ENCODE measurements at regions not wholly inside any gene's neighbourhood (a gene's known extent, or its start where the extent isn't known, plus 50 kb on each side); places are given as distances from the start of the nearest gene placed in this dataset.
"Not testable (repeated sequence)": the region's sequence is repeated elsewhere in the genome, so short reads cannot be mapped to it uniquely, and the experiment has no call there.

DNA sequence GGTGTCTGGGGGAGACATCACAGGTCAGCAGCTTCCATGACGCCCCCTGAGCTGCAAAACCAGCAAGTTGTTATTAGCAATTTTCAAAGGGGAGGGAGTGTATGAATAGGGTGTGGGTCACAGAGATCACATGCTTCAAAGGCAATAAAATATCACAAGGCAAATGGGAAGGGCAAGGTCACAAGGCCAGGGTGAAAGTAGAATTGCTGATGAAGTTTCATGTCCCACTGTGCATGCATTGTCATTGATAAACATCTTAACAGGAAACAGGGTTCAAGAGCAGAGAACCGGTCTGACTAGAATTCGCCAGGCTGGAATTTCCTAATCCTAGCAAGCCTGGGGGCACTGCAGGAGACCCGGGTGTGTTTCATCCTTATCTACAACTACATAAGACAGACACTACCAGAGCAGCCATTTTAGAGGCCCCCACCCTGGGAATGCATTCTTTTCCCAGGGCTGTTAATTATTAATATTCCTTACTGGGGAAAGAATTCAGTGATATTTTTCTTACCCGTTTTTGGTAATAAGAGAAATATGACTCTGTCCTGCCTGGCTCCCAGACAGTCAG lies 494.2 kb upstream of the POM121L12 start:
- Histone ChIP-seq H3K27ac (ENCODE audit: low read depth, low read length) (peak overlapping the region; percentile 59), H3K9me3 (ENCODE audit: control insufficient read depth, insufficient read depth, low read length) (peaks cover 16% of the 10 kb centered on the region)
- not testable (repeated sequence) for H3K36me3 ChIP-seq (ENCODE audit: control insufficient read depth, insufficient read depth, low read length); H3K9ac ChIP-seq (ENCODE audit: low read depth, low read length); H3K27me3 ChIP-seq (ENCODE audit: control insufficient read depth, insufficient read depth, low read length); H3K4me3 ChIP-seq (ENCODE audit: low read depth, low read length); H3K4me1 ChIP-seq (ENCODE audit: control insufficient read depth, insufficient read depth, low read length)

DNA sequence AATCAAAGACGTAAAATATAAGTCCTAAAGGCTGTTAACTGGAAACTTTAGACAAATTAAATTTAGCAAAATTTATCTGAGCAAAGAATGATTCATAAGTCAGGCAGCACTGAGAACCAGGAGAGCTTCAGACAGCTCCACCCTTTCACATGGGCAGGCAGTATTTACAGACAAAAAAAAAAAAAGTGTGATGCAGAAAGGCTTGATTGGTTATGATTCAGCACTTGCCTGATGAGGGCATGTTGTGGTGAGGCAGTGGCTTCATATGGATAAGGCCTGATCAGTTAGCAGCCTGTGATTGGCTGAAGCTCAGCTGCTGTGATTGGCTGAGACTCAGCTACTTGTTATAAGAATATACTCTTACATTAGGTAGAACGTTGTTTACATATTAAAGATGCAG lies 495.4 kb upstream of the POM121L12 start:
- H3K9ac ChIP-seq (ENCODE audit: low read depth, low read length) = no peak overlapping the region
- H3K9me3 ChIP-seq (ENCODE audit: control insufficient read depth, insufficient read depth, low read length) = peaks cover 16% of the 10 kb centered on the region
- no peaks in the 10 kb centered on the region for H3K27me3 ChIP-seq (ENCODE audit: control insufficient read depth, insufficient read depth, low read length)
- H3K4me1 ChIP-seq (ENCODE audit: control insufficient read depth, insufficient read depth, low read length) = peaks cover 6% of the 10 kb centered on the region
- H3K36me3 ChIP-seq (ENCODE audit: control insufficient read depth, insufficient read depth, low read length) = 0 out of 2 replicates have a peak, but pooled peaks cover 2% of the 10 kb centered on the region
- no peak overlapping the region for H3K27ac ChIP-seq (ENCODE audit: low read depth, low read length)
- no peak overlapping the region; the same call in 1 of the 2 replicates for H3K4me3 ChIP-seq (ENCODE audit: low read depth, low read length)

DNA sequence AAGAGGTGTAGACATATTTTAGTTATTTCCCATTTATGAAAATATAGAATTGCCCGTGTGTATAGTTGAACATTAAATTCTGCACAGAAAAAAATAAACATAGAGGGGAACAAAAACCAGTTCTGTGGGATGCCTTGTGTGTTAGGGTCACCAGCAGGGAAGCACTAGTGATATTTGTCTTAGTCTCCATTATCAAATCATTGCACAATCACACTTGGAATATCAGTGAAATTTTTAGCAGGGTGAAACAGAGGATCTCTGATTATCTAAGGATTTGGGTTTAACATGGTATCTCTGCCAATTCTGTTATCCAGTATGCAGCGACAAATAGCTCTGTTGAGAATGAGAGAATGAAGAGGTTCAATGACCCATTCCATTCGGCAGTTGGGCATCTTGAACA lies 496.0 kb upstream of the POM121L12 start:
- 0 out of 2 replicates have a peak, but pooled peaks cover 2% of the 10 kb centered on the region for H3K36me3 ChIP-seq (ENCODE audit: control insufficient read depth, insufficient read depth, low read length)
- peaks cover 16% of the 10 kb centered on the region for H3K9me3 ChIP-seq (ENCODE audit: control insufficient read depth, insufficient read depth, low read length)
- no peaks in the 10 kb centered on the region for H3K27me3 ChIP-seq (ENCODE audit: control insufficient read depth, insufficient read depth, low read length)
- H3K4me1 ChIP-seq (ENCODE audit: control insufficient read depth, insufficient read depth, low read length) = peaks cover 6% of the 10 kb centered on the region
- no peak overlapping the region for H3K4me3 ChIP-seq (ENCODE audit: low read depth, low read length)
- no peak overlapping the region for H3K9ac ChIP-seq (ENCODE audit: low read depth, low read length)
- H3K27ac ChIP-seq (ENCODE audit: low read depth, low read length) = no peak overlapping the region

DNA sequence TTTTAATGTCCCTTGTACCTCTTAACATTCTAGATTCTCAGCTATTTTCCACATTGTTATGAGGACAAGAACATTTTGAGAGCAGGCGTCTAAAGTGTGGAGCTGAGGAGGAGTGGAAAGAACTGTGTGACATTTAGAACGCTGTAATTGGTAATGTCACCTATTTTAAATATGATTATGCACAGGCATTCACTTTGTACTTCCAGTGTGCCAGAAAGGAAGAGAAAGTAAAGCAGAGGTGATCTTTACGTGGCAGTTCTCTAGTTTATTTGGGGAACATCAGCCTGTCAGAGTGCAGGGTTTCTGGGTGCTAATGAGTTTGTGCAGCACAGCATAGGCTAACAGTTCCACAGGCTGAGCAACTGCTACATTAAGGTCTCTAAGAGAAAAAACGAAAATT lies 498.4 kb upstream of the POM121L12 start:
- no peak overlapping the region for H3K27ac ChIP-seq (ENCODE audit: low read depth, low read length)
- H3K9me3 ChIP-seq (ENCODE audit: control insufficient read depth, insufficient read depth, low read length) = peaks cover 21% of the 10 kb centered on the region

DNA sequence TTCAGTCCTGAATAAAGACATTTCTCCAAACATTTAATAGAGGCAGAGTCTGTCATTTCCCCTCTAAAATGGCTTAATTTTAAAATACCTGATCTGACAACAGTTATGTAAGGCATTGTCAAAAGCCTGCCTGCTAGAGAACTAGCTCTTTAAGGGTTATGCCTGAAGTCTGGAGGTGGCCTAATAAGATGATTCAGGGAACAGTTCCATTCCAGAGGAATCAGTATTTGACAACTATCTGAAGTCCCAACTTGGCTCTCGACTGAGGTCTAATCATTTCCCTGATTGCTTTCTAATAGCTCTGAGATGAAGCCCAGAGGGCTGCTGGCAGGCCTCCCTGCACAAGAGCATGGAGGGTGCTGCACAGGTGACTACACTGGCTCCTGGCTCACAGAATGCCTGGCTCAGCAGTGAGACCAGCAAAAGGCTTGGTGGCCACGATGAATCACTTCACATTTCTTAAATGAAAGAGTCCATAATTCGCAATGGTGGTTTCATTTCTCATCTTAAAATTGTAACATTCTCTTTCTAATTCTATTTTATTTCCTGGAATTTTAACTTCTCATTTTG lies 509.6 kb upstream of the POM121L12 start:
- Histone ChIP-seq H3K4me1 (ENCODE audit: control insufficient read depth, insufficient read depth, low read length) (no peaks in the 10 kb centered on the region), H3K9me3 (ENCODE audit: control insufficient read depth, insufficient read depth, low read length) (no peaks in the 10 kb centered on the region), H3K36me3 (ENCODE audit: control insufficient read depth, insufficient read depth, low read length) (no peaks in the 10 kb centered on the region), H3K4me3 (ENCODE audit: low read depth, low read length) (no peak overlapping the region), H3K9ac (ENCODE audit: low read depth, low read length) (no peak overlapping the region), H3K27ac (ENCODE audit: low read depth, low read length) (no peak overlapping the region), H3K27me3 (ENCODE audit: control insufficient read depth, insufficient read depth, low read length) (no peaks in the 10 kb centered on the region)

More for the DNA sequence above, 498.4 kb upstream of the POM121L12 start:
- Histone ChIP-seq H3K4me3 (ENCODE audit: low read depth, low read length) (no peak overlapping the region), H3K36me3 (ENCODE audit: control insufficient read depth, insufficient read depth, low read length) (0 out of 2 replicates have a peak, but pooled peaks cover under 1% of the 10 kb centered on the region), H3K9ac (ENCODE audit: low read depth, low read length) (no peak overlapping the region), H3K4me1 (ENCODE audit: control insufficient read depth, insufficient read depth, low read length) (peaks cover 6% of the 10 kb centered on the region), H3K27me3 (ENCODE audit: control insufficient read depth, insufficient read depth, low read length) (no peaks in the 10 kb centered on the region)

DNA sequence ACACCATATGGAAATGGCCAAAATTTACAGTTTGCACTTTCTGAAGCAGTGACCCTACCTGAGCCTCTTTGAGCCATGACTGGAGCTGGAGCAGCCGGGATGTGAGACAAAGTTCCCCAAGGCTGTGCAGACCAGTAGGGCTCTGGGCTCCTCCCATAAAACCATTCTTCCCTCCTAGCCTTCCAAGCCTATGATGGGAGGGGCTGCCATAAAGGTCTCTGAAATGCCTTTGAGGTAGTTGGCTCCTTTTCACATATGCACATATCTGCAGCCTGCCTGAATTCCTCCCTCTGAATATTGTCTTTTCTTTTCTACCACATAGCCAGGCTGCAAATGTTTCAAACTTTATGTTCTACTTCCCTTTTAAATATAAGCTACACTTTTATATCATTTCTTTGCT lies 516.6 kb upstream of the POM121L12 start:
- no peaks in the 10 kb centered on the region for H3K27me3 ChIP-seq (ENCODE audit: control insufficient read depth, insufficient read depth, low read length)
- no peak overlapping the region for H3K27ac ChIP-seq (ENCODE audit: low read depth, low read length)
- no peaks in the 10 kb centered on the region for H3K4me1 ChIP-seq (ENCODE audit: control insufficient read depth, insufficient read depth, low read length)
- no peak overlapping the region for H3K4me3 ChIP-seq (ENCODE audit: low read depth, low read length)
- no peaks in the 10 kb centered on the region for H3K9me3 ChIP-seq (ENCODE audit: control insufficient read depth, insufficient read depth, low read length)
- no peak overlapping the region for H3K9ac ChIP-seq (ENCODE audit: low read depth, low read length)
- H3K36me3 ChIP-seq (ENCODE audit: control insufficient read depth, insufficient read depth, low read length) = no peaks in the 10 kb centered on the region

DNA sequence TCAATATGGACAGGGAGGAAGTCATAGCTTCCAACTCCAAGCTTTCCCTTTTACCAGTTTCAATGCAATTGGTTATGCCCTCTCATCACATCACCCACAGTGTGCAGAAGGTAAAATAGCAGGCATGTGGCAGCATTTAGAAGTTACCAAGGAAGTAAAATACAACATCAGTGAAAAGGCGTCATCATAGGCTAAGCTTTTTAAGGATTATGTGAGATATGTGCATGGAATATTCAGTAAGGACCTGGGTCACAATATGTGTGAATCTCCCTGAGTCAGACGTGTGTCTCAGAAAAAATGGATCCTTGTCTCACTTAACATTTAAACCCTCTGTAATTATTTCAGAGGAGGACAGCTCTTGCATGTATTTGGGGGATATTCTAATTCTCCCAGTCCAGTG lies 522.8 kb upstream of the POM121L12 start:
- Histone ChIP-seq H3K9me3 (ENCODE audit: control insufficient read depth, insufficient read depth, low read length) (no peaks in the 10 kb centered on the region), H3K27me3 (ENCODE audit: control insufficient read depth, insufficient read depth, low read length) (no peaks in the 10 kb centered on the region), H3K27ac (ENCODE audit: low read depth, low read length) (no peak overlapping the region), H3K4me1 (ENCODE audit: control insufficient read depth, insufficient read depth, low read length) (no peaks in the 10 kb centered on the region), H3K4me3 (ENCODE audit: low read depth, low read length) (no peak overlapping the region), H3K9ac (ENCODE audit: low read depth, low read length) (no peak overlapping the region), H3K36me3 (ENCODE audit: control insufficient read depth, insufficient read depth, low read length) (no peaks in the 10 kb centered on the region)

DNA sequence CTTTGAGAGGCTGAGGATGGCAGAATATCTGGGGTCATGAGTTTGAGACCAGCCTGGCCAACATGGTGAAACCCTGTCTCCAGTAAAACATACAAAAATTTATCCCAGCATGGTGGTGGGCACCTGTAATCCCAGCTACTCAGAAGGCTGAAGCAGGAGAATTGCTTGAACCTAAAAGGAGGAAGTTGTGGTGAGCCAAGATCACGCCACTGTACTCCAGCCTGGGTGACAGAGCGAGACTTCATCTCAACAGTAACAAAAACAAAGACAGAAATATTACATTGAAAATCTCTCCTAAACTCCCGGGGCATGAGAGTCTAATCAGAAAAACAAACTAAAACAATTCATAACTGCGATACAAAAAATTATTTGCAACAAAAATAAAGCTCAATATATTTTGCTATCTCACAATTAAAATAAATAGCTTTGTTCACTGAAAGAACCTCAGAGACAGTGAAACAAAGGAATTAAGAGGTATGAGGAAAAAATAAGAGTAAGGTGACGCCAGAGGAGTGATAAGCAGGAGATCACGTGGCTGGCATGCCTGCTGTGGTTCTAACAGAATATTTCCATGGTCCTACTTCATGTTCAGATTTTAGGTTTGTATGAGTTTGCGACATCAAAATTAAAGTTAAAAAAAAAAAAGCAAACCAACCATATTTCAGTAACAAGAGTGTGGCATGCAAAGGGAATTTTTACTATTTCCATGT lies 527.7 kb upstream of the POM121L12 start:
- no peak overlapping the region for H3K9ac ChIP-seq (ENCODE audit: low read depth, low read length)
- no peaks in the 10 kb centered on the region for H3K9me3 ChIP-seq (ENCODE audit: control insufficient read depth, insufficient read depth, low read length)
- no peaks in the 10 kb centered on the region for H3K27me3 ChIP-seq (ENCODE audit: control insufficient read depth, insufficient read depth, low read length)
- H3K27ac ChIP-seq (ENCODE audit: low read depth, low read length) = no peak overlapping the region
- no peaks in the 10 kb centered on the region for H3K36me3 ChIP-seq (ENCODE audit: control insufficient read depth, insufficient read depth, low read length)
- H3K4me3 ChIP-seq (ENCODE audit: low read depth, low read length) = no peak overlapping the region
- no peaks in the 10 kb centered on the region for H3K4me1 ChIP-seq (ENCODE audit: control insufficient read depth, insufficient read depth, low read length)

DNA sequence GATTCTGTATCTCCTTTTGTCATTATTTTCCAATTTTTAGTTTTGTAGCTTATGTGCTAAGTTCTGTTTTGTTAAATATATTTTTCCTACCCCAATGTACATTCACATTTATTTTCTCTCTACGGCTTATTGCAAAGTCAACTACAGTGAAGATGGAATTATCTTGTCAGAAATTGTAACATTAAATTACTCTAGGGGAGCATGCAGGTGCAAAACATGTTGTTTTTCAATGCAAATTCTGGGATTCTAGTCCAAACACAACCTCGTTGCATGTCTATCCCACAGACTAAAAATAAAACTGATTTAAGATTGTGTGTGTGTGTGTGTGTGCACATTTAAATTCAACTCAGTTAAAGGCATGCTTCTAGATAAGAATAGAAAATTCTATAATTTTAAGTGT lies 529.1 kb upstream of the POM121L12 start:
- Histone ChIP-seq H3K27ac (ENCODE audit: low read depth, low read length) (no peak overlapping the region), H3K9me3 (ENCODE audit: control insufficient read depth, insufficient read depth, low read length) (no peaks in the 10 kb centered on the region), H3K4me3 (ENCODE audit: low read depth, low read length) (no peak overlapping the region), H3K27me3 (ENCODE audit: control insufficient read depth, insufficient read depth, low read length) (no peaks in the 10 kb centered on the region), H3K4me1 (ENCODE audit: control insufficient read depth, insufficient read depth, low read length) (no peaks in the 10 kb centered on the region), H3K9ac (ENCODE audit: low read depth, low read length) (no peak overlapping the region), H3K36me3 (ENCODE audit: control insufficient read depth, insufficient read depth, low read length) (no peaks in the 10 kb centered on the region)

DNA sequence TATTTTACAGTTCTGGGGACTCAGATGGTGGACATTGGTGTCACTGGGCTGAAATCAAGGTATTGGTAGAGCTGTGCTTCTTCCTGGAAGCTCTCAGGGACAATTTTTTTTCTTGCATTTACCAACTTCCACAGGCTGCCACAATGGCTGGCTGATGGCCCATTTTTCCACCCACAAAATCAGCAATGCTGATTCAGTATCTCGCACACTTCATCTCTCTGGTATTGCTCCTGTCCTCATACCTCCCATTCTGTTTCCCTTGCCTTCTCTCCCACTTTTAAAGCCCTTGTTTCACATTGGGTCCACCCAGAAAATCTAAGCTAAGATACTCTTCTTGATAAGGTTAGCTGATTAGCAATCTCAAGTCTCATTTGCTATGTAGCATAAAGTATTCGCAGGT lies 530.9 kb upstream of the POM121L12 start:
- Histone ChIP-seq H3K9me3 (ENCODE audit: control insufficient read depth, insufficient read depth, low read length) (no peaks in the 10 kb centered on the region), H3K4me3 (ENCODE audit: low read depth, low read length) (no peak overlapping the region), H3K27ac (ENCODE audit: low read depth, low read length) (no peak overlapping the region), H3K27me3 (ENCODE audit: control insufficient read depth, insufficient read depth, low read length) (no peaks in the 10 kb centered on the region), H3K9ac (ENCODE audit: low read depth, low read length) (no peak overlapping the region), H3K4me1 (ENCODE audit: control insufficient read depth, insufficient read depth, low read length) (peaks cover 7% of the 10 kb centered on the region), H3K36me3 (ENCODE audit: control insufficient read depth, insufficient read depth, low read length) (no peaks in the 10 kb centered on the region)

DNA sequence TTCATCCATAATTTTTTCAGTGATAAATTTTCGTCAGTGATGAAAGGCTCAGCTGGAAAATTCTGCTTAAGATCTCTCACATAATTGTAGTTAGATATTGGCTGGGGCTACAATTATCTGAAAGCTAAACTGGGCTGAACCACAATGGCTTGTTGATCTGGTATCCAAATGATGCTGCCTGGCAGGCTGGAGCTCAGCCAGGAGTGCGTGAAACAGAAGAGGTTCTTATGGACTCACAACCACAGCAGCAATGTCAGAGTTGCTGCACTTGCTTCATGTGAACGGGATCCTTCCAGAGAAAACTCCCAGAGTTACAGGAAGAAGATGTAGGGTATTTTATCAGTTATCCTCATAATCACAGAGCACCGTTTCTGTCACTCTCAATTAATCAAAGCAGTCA lies 533.2 kb upstream of the POM121L12 start:
- Histone ChIP-seq H3K27ac (ENCODE audit: low read depth, low read length) (no peak overlapping the region), H3K9me3 (ENCODE audit: control insufficient read depth, insufficient read depth, low read length) (no peaks in the 10 kb centered on the region), H3K4me1 (ENCODE audit: control insufficient read depth, insufficient read depth, low read length) (peaks cover 7% of the 10 kb centered on the region), H3K9ac (ENCODE audit: low read depth, low read length) (no peak overlapping the region), H3K4me3 (ENCODE audit: low read depth, low read length) (no peak overlapping the region), H3K36me3 (ENCODE audit: control insufficient read depth, insufficient read depth, low read length) (no peaks in the 10 kb centered on the region), H3K27me3 (ENCODE audit: control insufficient read depth, insufficient read depth, low read length) (no peaks in the 10 kb centered on the region)
